ENCODE measurements at regions not wholly inside any gene's neighbourhood (a gene's known extent, or its start where the extent isn't known, plus 50 kb on each side); places are given as distances from the start of the nearest gene placed in this dataset.

DNA sequence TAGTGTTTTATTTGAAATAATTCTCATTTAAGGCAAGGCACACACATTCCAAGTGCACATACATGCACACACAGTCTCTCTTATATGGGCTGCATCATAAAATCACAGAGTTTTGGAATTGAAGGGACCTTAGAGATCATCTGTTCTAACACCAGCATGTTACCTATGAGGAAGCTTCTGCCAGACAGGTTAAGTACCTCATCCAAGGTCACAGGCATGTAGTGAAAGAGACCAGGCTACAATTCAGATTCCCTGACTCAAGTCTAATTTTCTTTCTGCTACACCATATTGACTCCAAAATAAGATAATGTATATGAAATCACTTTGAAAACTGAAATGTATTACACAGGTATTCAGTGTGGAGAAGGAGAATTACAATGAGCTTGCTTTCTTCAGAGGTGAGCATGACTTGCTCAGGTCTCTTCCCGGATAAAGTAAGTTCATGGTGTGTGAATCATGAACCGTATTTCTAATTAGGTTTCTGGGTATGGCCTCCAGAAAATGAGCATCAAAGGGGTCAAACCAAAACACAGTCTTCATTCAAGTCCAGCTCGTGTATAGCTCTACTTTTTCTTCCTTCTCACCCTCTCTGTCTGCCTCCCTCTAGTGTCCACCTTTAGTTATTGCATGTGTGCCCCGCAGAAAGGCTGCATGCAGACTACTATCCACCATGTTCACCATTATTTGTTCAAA, 411.9 kb downstream of the FUT8 start:
- no peak for TF ChIP-seq POLR2A (IDR thresholded peaks at IDR 0.05)
- TF ChIP-seq CTCF (IDR thresholded peaks at IDR 0.05), result peak; percentile 83 to 96 (median 94)

Measured in Peyer's patch (tissue), 4 donors.